Progenitor cell of endocrine pancreas (in vitro differentiated cells): ENCODE measurements at regions not wholly inside any gene's neighbourhood (a gene's known extent, or its start where the extent isn't known, plus 50 kb on each side); places are given as distances from the start of the nearest gene placed in this dataset.
"Not testable (repeated sequence)": the region's sequence is repeated elsewhere in the genome, so short reads cannot be mapped to it uniquely, and the experiment has no call there.

Experiments used
- DNase-seq: peaks from one replicate; pipeline ENCODE4 v3.0.0; 2021; ENCODE audit warnings: low spot score; ENCODE audit not compliant: unreplicated experiment
- H3K27ac Mint-ChIP-seq: 2 replicates; pipeline ENCODE4 v1.8.0; 2021; ENCODE audit warnings: mild to moderate bottlenecking, moderate library complexity, mixed read lengths
- H3K27me3 Mint-ChIP-seq: 2 replicates; pipeline ENCODE4 v1.8.0; 2021; ENCODE audit warnings: mixed read lengths
- H3K36me3 Mint-ChIP-seq: 2 replicates; pipeline ENCODE4 v1.8.0; 2022; ENCODE audit warnings: mixed read lengths; ENCODE audit not compliant: insufficient read depth
- H3K4me1 Mint-ChIP-seq: 2 replicates; pipeline ENCODE4 v1.8.0; 2021; ENCODE audit warnings: low read depth, mixed read lengths
- H3K4me3 Mint-ChIP-seq: 2 replicates; pipeline ENCODE4 v1.8.0; 2021; ENCODE audit warnings: low read depth, mild to moderate bottlenecking, moderate library complexity, mixed read lengths
- H3K9me3 Mint-ChIP-seq: 2 replicates; pipeline ENCODE4 v1.8.0; 2021; ENCODE audit warnings: low read depth, mixed read lengths
- CTCF ChIP-seq: fragments of 200-600 bp; sonication (generic); IDR thresholded peaks from one replicate; pipeline ENCODE4 v1.5.0; 2021; ENCODE audit warnings: antibody characterized with exemption, mild to moderate bottlenecking; ENCODE audit not compliant: unreplicated experiment

DNA sequence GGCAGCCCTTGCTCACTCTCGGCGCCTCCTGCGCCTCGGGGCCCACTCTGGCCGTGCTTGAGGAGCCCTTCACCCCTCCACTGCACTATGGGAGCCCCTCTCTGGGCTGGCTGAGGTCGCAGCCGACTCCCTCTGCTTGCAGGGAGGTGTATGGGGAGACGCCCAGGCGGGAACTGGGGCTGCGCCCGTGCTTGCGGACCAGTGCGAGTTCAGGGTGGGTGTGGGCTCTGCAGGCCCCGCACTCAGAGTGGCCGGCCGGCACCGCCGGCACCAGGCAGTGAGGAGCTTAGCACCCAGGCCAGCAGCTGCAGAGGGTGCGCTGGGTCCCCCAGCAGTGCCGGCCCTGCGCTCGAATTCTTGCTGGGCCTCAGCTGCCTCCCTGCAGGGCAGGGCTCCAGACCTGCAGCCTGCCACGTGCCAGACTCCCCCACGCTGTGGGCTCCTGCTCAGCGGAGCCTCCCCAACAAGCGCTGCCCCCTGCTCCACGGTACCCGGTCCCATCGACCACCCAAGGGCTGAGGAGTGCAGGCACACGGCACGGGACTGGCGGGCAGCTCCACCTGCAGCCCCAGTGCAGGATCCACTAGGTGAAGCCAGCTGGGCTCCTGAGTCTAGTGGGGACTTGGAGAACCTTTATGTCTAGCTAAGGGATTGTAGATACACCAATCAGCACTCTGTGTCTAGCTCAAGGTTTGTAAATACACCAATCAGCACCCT lies 54.0 kb upstream of the WWC2 start:
- not testable (repeated sequence) for H3K27ac Mint-ChIP-seq, H3K36me3 Mint-ChIP-seq, DNase-seq, H3K27me3 Mint-ChIP-seq, H3K4me1 Mint-ChIP-seq, H3K4me3 Mint-ChIP-seq
- peaks cover 16% of the 10 kb centered on the region for H3K9me3 Mint-ChIP-seq

DNA sequence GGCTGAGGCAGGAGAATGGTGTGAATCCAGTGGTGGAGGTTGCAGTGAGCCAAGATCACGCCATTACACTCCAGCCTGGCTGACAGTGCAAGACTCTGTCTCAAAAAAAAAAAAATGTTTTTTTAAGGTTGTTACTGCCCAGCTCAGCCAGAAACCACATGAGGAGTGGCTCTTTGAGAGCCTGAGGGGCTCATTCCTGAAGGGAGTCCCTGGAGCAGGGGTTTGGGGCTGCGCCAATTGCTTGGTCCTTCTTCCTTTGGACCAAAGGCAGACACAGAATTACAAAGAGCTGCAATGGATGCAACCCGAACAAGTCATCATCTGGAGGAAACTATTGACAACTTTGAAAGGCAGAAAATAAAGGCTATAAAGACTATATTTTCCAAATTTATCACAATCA lies 60.6 kb upstream of the WWC2 start:
- H3K9me3 Mint-ChIP-seq, result peaks cover 4% of the 10 kb centered on the region
- peaks cover 2% of the 10 kb centered on the region for H3K36me3 Mint-ChIP-seq
- H3K4me1 Mint-ChIP-seq, result peaks cover 1% of the 10 kb centered on the region
- H3K4me3 Mint-ChIP-seq, result no peak overlapping the region
- no peak for DNase-seq
- TF ChIP-seq CTCF, result no peak
- H3K27me3 Mint-ChIP-seq, result no peaks in the 10 kb centered on the region
- no peak overlapping the region for H3K27ac Mint-ChIP-seq

- no peaks in the 10 kb centered on the region for H3K27me3 Mint-ChIP-seq
- TF ChIP-seq CTCF, result no peak
- no peak for DNase-seq
- no peak overlapping the region for H3K27ac Mint-ChIP-seq
- no peak overlapping the region for H3K4me3 Mint-ChIP-seq
- H3K9me3 Mint-ChIP-seq, result no peaks in the 10 kb centered on the region
- no peaks in the 10 kb centered on the region for H3K36me3 Mint-ChIP-seq
- H3K4me1 Mint-ChIP-seq, result peaks cover 1% of the 10 kb centered on the region
Measured at GRCh38 chr4:183035726-183036415, 63.2 kb upstream of the WWC2 start.

GRCh38 chr4:183035256-183035655 lies 63.8 kb upstream of the WWC2 start:
- H3K27me3 Mint-ChIP-seq, result no peaks in the 10 kb centered on the region
- H3K4me3 Mint-ChIP-seq, result no peak overlapping the region
- H3K9me3 Mint-ChIP-seq, result no peaks in the 10 kb centered on the region
- no peak overlapping the region for H3K27ac Mint-ChIP-seq
- no peak for TF ChIP-seq CTCF
- H3K4me1 Mint-ChIP-seq, result peaks cover 1% of the 10 kb centered on the region
- no peaks in the 10 kb centered on the region for H3K36me3 Mint-ChIP-seq
- DNase-seq, result no peak

DNA sequence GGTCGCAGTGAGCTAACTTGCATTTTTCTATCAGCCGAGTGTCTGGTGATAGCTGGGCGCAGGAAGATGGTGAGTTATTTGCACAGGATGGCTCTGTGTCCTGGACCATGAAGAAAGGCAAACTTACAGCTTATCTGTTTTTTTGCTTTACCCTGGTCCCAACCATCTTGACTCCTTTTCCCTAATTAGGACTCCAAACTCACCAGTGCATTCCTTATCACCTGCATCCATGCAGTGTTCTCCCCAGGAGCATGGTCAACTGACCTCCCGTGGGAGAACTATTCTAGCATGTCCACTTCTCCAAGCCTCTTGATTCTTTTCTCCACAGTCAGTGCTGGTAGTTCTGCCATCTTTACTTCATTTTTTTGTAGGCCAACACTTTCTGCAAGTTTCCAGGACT lies 68.2 kb upstream of the WWC2 start:
- H3K27ac Mint-ChIP-seq, result no peak overlapping the region
- no peak overlapping the region for H3K4me3 Mint-ChIP-seq
- H3K27me3 Mint-ChIP-seq, result no peaks in the 10 kb centered on the region
- no peak for TF ChIP-seq CTCF
- no peaks in the 10 kb centered on the region for H3K36me3 Mint-ChIP-seq
- H3K9me3 Mint-ChIP-seq, result no peaks in the 10 kb centered on the region
- DNase-seq, result no peak
- peaks cover 1% of the 10 kb centered on the region for H3K4me1 Mint-ChIP-seq

GRCh38 chr4:183030309-183030708 lies 68.7 kb upstream of the WWC2 start:
- no peaks in the 10 kb centered on the region for H3K27me3 Mint-ChIP-seq
- DNase-seq, result no peak
- H3K36me3 Mint-ChIP-seq, result no peaks in the 10 kb centered on the region
- no peak for TF ChIP-seq CTCF
- H3K27ac Mint-ChIP-seq, result no peak overlapping the region
- H3K9me3 Mint-ChIP-seq, result no peaks in the 10 kb centered on the region
- no peak overlapping the region for H3K4me3 Mint-ChIP-seq
- no peaks in the 10 kb centered on the region for H3K4me1 Mint-ChIP-seq
